SK-N-SH treated with all-trans-retinoic acid at 6 μM for 48 hours (cell line): ENCODE measurements at regions not wholly inside any gene's neighbourhood (a gene's known extent, or its start where the extent isn't known, plus 50 kb on each side); places are given as distances from the start of the nearest gene placed in this dataset.

Experiments
- ATAC-seq: fragments of 200-7000 bp; cut with Tn5 transposase; 3 replicates; pipeline ENCODE4 v1.9.1; 2020; ENCODE audit warnings: mild to moderate bottlenecking, moderate library complexity
- ARNTL ChIP-seq: fragments of 450-650 bp; formaldehyde crosslinking; IDR thresholded peaks from 2 replicates; pipeline ENCODE4 v1.5.0; 2020; ENCODE audit warnings: low read depth, mild to moderate bottlenecking, moderate library complexity, borderline replicate concordance
- BACH2 ChIP-seq: fragments of 250-450 bp; sonication (Bioruptor Pico); IDR thresholded peaks from 2 replicates; pipeline ENCODE4 v1.9.0; 2021; ENCODE audit warnings: mild to moderate bottlenecking, borderline replicate concordance
- CREB5 ChIP-seq: fragments of 250-450 bp; sonication (Bioruptor Pico); IDR thresholded peaks from 2 replicates; pipeline ENCODE4 v1.5.1; 2020; ENCODE audit warnings: low read depth, mild to moderate bottlenecking, moderate library complexity
- CSDC2 ChIP-seq: fragments of 250-450 bp; sonication (Bioruptor Pico); IDR thresholded peaks from 2 replicates; pipeline ENCODE4 v1.5.0; 2020; ENCODE audit warnings: mild to moderate bottlenecking, moderate library complexity
- ESRRG ChIP-seq: fragments of 250-450 bp; sonication (Bioruptor Pico); IDR thresholded peaks from 2 replicates; pipeline ENCODE4 v1.6.1; 2021; ENCODE audit warnings: mild to moderate bottlenecking
- GLIS3 ChIP-seq: fragments of 250-450 bp; sonication (Bioruptor Pico); IDR thresholded peaks from 2 replicates; pipeline ENCODE4 v1.5.0; 2020; ENCODE audit warnings: mild to moderate bottlenecking, moderate library complexity
- ISL1 ChIP-seq: fragments of 250-450 bp; sonication (Bioruptor Pico); IDR thresholded peaks from 2 replicates; pipeline ENCODE4 v2.1.2; 2022; ENCODE audit warnings: mild to moderate bottlenecking, moderate library complexity
- OSR1 ChIP-seq: fragments of 250-450 bp; sonication (Bioruptor Pico); IDR thresholded peaks from 2 replicates; pipeline ENCODE4 v1.8.0; 2022; ENCODE audit warnings: moderate library complexity, mild to moderate bottlenecking, inconsistent platforms
- PPARA ChIP-seq: fragments of 250-450 bp; sonication (Bioruptor Pico); IDR thresholded peaks from 2 replicates; pipeline ENCODE4 v1.5.0; 2020; ENCODE audit warnings: mild to moderate bottlenecking, borderline replicate concordance
- RARB ChIP-seq: fragments of 250-450 bp; sonication (Bioruptor Pico); IDR thresholded peaks from 2 replicates; pipeline ENCODE4 v1.8.0; 2021; ENCODE audit warnings: mild to moderate bottlenecking, moderate library complexity
- SNAI2 ChIP-seq: fragments of 250-450 bp; sonication (Bioruptor Pico); IDR thresholded peaks from 2 replicates; pipeline ENCODE4 v1.5.0; 2020; ENCODE audit warnings: mild to moderate bottlenecking, moderate library complexity
- TCF4 ChIP-seq: fragments of 250-450 bp; sonication (Bioruptor Pico); IDR thresholded peaks from 2 replicates; pipeline ENCODE4 v1.8.0; 2021; ENCODE audit warnings: mild to moderate bottlenecking, moderate library complexity, borderline replicate concordance
- TOX ChIP-seq: fragments of 250-450 bp; sonication (Bioruptor Pico); IDR thresholded peaks from 2 replicates; pipeline ENCODE4 v1.8.0; 2021; ENCODE audit warnings: mild to moderate bottlenecking, moderate library complexity, borderline replicate concordance
- TSHZ2 ChIP-seq: fragments of 250-450 bp; sonication (Bioruptor Pico); IDR thresholded peaks from 2 replicates; pipeline ENCODE4 v1.5.0; 2020; ENCODE audit warnings: mild to moderate bottlenecking, moderate library complexity
- ZC3H10 ChIP-seq: fragments of 250-450 bp; sonication (Bioruptor Pico); IDR thresholded peaks from 2 replicates; pipeline ENCODE4 v1.5.1; 2021; ENCODE audit warnings: mild to moderate bottlenecking, moderate library complexity
- ZFP3 ChIP-seq: fragments of 250-450 bp; sonication (Bioruptor Pico); IDR thresholded peaks from 2 replicates; pipeline ENCODE4 v1.5.0; 2020; ENCODE audit warnings: mild to moderate bottlenecking, moderate library complexity
- ZFP30 ChIP-seq: fragments of 450-650 bp; formaldehyde crosslinking; IDR thresholded peaks from 2 replicates; pipeline ENCODE4 v1.5.0; 2022; ENCODE audit warnings: mild to moderate bottlenecking, moderate library complexity
- ZNF565 ChIP-seq: fragments of 450-650 bp; formaldehyde crosslinking; conservative IDR thresholded peaks from 2 replicates; pipeline ENCODE4 v1.5.0; 2020; ENCODE audit warnings: low read depth, mild to moderate bottlenecking, moderate library complexity
- ZNF70 ChIP-seq: fragments of 450-650 bp; formaldehyde crosslinking; IDR thresholded peaks from 2 replicates; pipeline ENCODE4 v1.5.0; 2020; ENCODE audit warnings: mild to moderate bottlenecking, moderate library complexity
- ZNF8 ChIP-seq: fragments of 450-650 bp; formaldehyde crosslinking; IDR thresholded peaks from 2 replicates; pipeline ENCODE4 v1.5.0; 2020; ENCODE audit warnings: mild to moderate bottlenecking, moderate library complexity
- TF ChIP-seq, protein P1 (sequence below): fragments of 250-450 bp; sonication (Bioruptor Pico); IDR thresholded peaks from 2 replicates; pipeline ENCODE4 v1.5.1; 2021; ENCODE audit warnings: mild to moderate bottlenecking, moderate library complexity
- TF ChIP-seq, protein P2 (sequence below): fragments of 250-450 bp; sonication (Bioruptor Pico); IDR thresholded peaks from 2 replicates; pipeline ENCODE4 v1.8.0; 2020; ENCODE audit warnings: mild to moderate bottlenecking, moderate library complexity, borderline replicate concordance

GRCh38 chr11:92477686-92478085 is 253.1 kb downstream of the FAT3 start:
- TF ChIP-seq ESRRG = no peak
- TF ChIP-seq BACH2 = no peak
- no peak for TF ChIP-seq RARB (CRISPR knock-in tag)
- TF ChIP-seq, protein P1, sequence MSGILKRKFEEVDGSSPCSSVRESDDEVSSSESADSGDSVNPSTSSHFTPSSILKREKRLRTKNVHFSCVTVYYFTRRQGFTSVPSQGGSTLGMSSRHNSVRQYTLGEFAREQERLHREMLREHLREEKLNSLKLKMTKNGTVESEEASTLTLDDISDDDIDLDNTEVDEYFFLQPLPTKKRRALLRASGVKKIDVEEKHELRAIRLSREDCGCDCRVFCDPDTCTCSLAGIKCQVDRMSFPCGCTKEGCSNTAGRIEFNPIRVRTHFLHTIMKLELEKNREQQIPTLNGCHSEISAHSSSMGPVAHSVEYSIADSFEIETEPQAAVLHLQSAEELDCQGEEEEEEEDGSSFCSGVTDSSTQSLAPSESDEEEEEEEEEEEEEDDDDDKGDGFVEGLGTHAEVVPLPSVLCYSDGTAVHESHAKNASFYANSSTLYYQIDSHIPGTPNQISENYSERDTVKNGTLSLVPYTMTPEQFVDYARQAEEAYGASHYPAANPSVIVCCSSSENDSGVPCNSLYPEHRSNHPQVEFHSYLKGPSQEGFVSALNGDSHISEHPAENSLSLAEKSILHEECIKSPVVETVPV (CRISPR knock-in tag) = no peak
- TF ChIP-seq ZC3H10 (CRISPR knock-in tag) = no peak
- TF ChIP-seq SNAI2 (CRISPR knock-in tag) = no peak
- TF ChIP-seq ZNF8 (CRISPR knock-in tag) = no peak
- TF ChIP-seq ARNTL (CRISPR knock-in tag) = no peak
- TF ChIP-seq PPARA (CRISPR knock-in tag) = no peak
- no peak for TF ChIP-seq ZFP3
- TF ChIP-seq CSDC2 = no peak
- TF ChIP-seq TCF4 (CRISPR knock-in tag) = no peak
- TF ChIP-seq, all 23 proteins: peak for 0
- ATAC-seq = no peak

GRCh38 chr11:92480499-92480898 is 255.9 kb downstream of the FAT3 start:
- TF ChIP-seq TSHZ2 (no peak), TOX (CRISPR knock-in tag) (no peak), ZNF8 (CRISPR knock-in tag) (no peak), ZFP30 (CRISPR knock-in tag) (no peak), ZC3H10 (CRISPR knock-in tag) (no peak), ISL1 (CRISPR knock-in tag) (no peak)
- TF ChIP-seq, all 23 proteins: peak for 0

GRCh38 chr11:92482492-92483060 is 258.0 kb downstream of the FAT3 start:
- no peak for ATAC-seq
- no peak for TF ChIP-seq ISL1 (CRISPR knock-in tag)
- no peak for TF ChIP-seq ZNF70 (CRISPR knock-in tag)
- TF ChIP-seq TOX (CRISPR knock-in tag) = no peak
- no peak for TF ChIP-seq BACH2
- no peak for TF ChIP-seq TCF4 (CRISPR knock-in tag)
- no peak for TF ChIP-seq OSR1 (CRISPR knock-in tag)
- no peak for TF ChIP-seq CSDC2
- TF ChIP-seq ZNF565 (CRISPR knock-in tag) = no peak
- no peak for TF ChIP-seq ARNTL (CRISPR knock-in tag)
- TF ChIP-seq CREB5 (CRISPR knock-in tag) = no peak
- TF ChIP-seq ZC3H10 (CRISPR knock-in tag) = no peak
- TF ChIP-seq ZFP3 = no peak
- TF ChIP-seq PPARA (CRISPR knock-in tag) = no peak
- TF ChIP-seq GLIS3 = no peak
- TF ChIP-seq, protein P1 (CRISPR knock-in tag) = no peak
- TF ChIP-seq, protein P2, sequence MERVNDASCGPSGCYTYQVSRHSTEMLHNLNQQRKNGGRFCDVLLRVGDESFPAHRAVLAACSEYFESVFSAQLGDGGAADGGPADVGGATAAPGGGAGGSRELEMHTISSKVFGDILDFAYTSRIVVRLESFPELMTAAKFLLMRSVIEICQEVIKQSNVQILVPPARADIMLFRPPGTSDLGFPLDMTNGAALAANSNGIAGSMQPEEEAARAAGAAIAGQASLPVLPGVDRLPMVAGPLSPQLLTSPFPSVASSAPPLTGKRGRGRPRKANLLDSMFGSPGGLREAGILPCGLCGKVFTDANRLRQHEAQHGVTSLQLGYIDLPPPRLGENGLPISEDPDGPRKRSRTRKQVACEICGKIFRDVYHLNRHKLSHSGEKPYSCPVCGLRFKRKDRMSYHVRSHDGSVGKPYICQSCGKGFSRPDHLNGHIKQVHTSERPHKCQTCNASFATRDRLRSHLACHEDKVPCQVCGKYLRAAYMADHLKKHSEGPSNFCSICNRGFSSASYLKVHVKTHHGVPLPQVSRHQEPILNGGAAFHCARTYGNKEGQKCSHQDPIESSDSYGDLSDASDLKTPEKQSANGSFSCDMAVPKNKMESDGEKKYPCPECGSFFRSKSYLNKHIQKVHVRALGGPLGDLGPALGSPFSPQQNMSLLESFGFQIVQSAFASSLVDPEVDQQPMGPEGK (CRISPR knock-in tag) = no peak
- TF ChIP-seq ZFP30 (CRISPR knock-in tag) = no peak
- TF ChIP-seq RARB (CRISPR knock-in tag) = no peak

More at GRCh38 chr11:92480499-92480898, 255.9 kb downstream of the FAT3 start:
- no peak for ATAC-seq
